Chondrocyte (in vitro differentiated cells): ENCODE measurements at regions not wholly inside any gene's neighbourhood (a gene's known extent, or its start where the extent isn't known, plus 50 kb on each side); places are given as distances from the start of the nearest gene placed in this dataset.
"Not testable (repeated sequence)": the region's sequence is repeated elsewhere in the genome, so short reads cannot be mapped to it uniquely, and the experiment has no call there.

Source experiments
- DNase-seq: peaks from one replicate; pipeline ENCODE4 v3.0.0; 2021; ENCODE audit warnings: mixed read lengths, low spot score
- H3K27ac Mint-ChIP-seq: one replicate; pipeline ENCODE4 v1.8.0; 2021; ENCODE audit warnings: mild to moderate bottlenecking, moderate library complexity, mixed read lengths; ENCODE audit not compliant: unreplicated experiment
- H3K27me3 Mint-ChIP-seq: 2 replicates; pipeline ENCODE4 v1.8.0; 2021; ENCODE audit warnings: low read depth, mixed read lengths
- H3K36me3 Mint-ChIP-seq: 2 replicates; pipeline ENCODE4 v1.8.0; 2021; ENCODE audit warnings: low read depth, mixed read lengths
- H3K4me1 Mint-ChIP-seq: 2 replicates; pipeline ENCODE4 v1.8.0; 2021; ENCODE audit warnings: low read depth, mild to moderate bottlenecking, mixed read lengths
- H3K4me3 Mint-ChIP-seq: one replicate; pipeline ENCODE4 v1.8.0; 2021; ENCODE audit warnings: mild to moderate bottlenecking, moderate library complexity, mixed read lengths; ENCODE audit not compliant: unreplicated experiment
- H3K9me3 Mint-ChIP-seq: 2 replicates; pipeline ENCODE4 v1.8.0; 2021; ENCODE audit warnings: low read depth, mixed read lengths
- CTCF ChIP-seq: fragments of 200-600 bp; sonication (generic); IDR thresholded peaks from 2 replicates; pipeline ENCODE4 v1.5.0; 2021; ENCODE audit warnings: antibody characterized with exemption, mild to moderate bottlenecking, moderate library complexity

DNA sequence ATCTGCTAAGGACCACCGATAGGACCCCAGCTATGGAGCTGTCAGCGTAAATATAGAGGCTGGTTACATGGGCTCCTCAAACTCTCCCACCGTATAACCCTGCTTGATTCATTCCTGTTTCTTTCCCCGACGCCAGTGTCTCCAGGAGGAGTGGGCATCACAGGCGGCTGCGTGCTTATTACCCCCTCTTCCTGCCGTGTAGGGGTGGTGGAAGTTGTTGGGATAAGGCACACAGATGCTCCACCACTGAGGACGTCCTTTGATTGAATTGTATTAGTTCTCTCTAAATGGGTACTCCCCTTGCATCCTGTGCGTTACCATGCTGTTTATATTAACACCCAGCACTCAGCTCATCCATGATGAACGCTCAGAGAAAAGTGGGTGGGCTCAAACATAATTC is 104.6 kb downstream of the ZBTB18 start:
- H3K4me1 Mint-ChIP-seq, result peaks cover 35% of the 10 kb centered on the region
- H3K27me3 Mint-ChIP-seq, result no peaks in the 10 kb centered on the region
- DNase-seq, result no peak
- no peaks in the 10 kb centered on the region for H3K9me3 Mint-ChIP-seq
- H3K4me3 Mint-ChIP-seq, result no peak overlapping the region
- H3K36me3 Mint-ChIP-seq, result no peaks in the 10 kb centered on the region
- no peak for TF ChIP-seq CTCF
- peak overlapping the region; percentile 0 for H3K27ac Mint-ChIP-seq

GRCh38 chr1:244156617-244157016 is 105.5 kb downstream of the ZBTB18 start:
- H3K4me1 Mint-ChIP-seq, result peaks cover 27% of the 10 kb centered on the region
- H3K27me3 Mint-ChIP-seq, H3K27ac Mint-ChIP-seq, H3K9me3 Mint-ChIP-seq, H3K36me3 Mint-ChIP-seq, DNase-seq, H3K4me3 Mint-ChIP-seq: not testable (repeated sequence)

- no peak for DNase-seq
- Mint-ChIP-seq H3K4me1 (peaks cover 27% of the 10 kb centered on the region), H3K9me3 (no peaks in the 10 kb centered on the region), H3K27ac (no peak overlapping the region), H3K4me3 (no peak overlapping the region), H3K36me3 (no peaks in the 10 kb centered on the region), H3K27me3 (no peaks in the 10 kb centered on the region)
- no peak for TF ChIP-seq CTCF
Measured at GRCh38 chr1:244157731-244158438, 106.8 kb downstream of the ZBTB18 start.

DNA sequence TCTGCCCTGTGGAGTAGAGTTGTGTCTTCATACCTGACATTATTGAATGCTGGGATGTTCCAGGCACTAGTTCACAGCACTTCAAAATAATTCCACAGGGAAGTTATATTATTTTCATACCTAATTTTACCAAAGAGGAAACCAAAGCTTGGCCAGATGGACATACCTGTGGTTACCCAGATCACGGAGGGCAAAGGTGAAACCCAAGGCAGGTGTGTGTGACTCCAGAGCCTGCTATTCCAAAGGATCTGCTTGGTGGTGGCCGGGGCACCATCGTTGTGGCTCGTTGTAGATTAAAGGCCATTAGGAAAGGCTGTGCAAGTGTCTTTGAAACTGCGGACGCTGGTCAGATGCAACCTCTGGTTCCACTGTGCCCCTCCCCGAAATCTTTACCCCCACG is 108.6 kb downstream of the ZBTB18 start:
- no peak for TF ChIP-seq CTCF
- H3K27ac Mint-ChIP-seq, result no peak overlapping the region

GRCh38 chr1:244160455-244161235 is 109.6 kb downstream of the ZBTB18 start:
- peaks cover 11% of the 10 kb centered on the region for H3K4me1 Mint-ChIP-seq
- H3K27ac Mint-ChIP-seq, result no peak overlapping the region
- H3K9me3 Mint-ChIP-seq, result no peaks in the 10 kb centered on the region
- no peak for TF ChIP-seq CTCF
- H3K27me3 Mint-ChIP-seq, result no peaks in the 10 kb centered on the region
- H3K4me3 Mint-ChIP-seq, result no peak overlapping the region
- no peak for DNase-seq
- H3K36me3 Mint-ChIP-seq, result no peaks in the 10 kb centered on the region

More for the DNA sequence above, 108.6 kb downstream of the ZBTB18 start:
- H3K9me3 Mint-ChIP-seq, result no peaks in the 10 kb centered on the region
- no peak for DNase-seq
- peaks cover 21% of the 10 kb centered on the region for H3K4me1 Mint-ChIP-seq
- H3K27me3 Mint-ChIP-seq, result no peaks in the 10 kb centered on the region
- H3K36me3 Mint-ChIP-seq, result no peaks in the 10 kb centered on the region
- no peak overlapping the region for H3K4me3 Mint-ChIP-seq

DNA sequence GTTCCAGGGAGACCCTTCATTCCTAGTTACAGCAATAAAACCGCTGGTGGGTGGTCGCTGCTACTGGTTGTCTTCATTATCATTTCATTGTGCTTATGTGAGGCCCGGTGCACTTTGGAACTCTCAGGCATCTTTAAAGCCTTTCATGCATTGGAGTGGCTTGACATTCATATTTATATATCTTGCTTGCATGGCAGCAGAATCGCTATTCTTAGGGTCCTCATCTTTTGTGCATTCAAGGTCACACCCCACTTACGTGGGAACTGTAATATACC is 110.1 kb downstream of the ZBTB18 start:
- Mint-ChIP-seq H3K27ac (no peak overlapping the region), H3K4me3 (no peak overlapping the region), H3K4me1 (peaks cover 6% of the 10 kb centered on the region), H3K27me3 (no peaks in the 10 kb centered on the region), H3K36me3 (no peaks in the 10 kb centered on the region), H3K9me3 (no peaks in the 10 kb centered on the region)
- DNase-seq, result no peak
- TF ChIP-seq CTCF, result no peak
